Right lobe of liver (tissue), 4 donors: ENCODE measurements at regions not wholly inside any gene's neighbourhood (a gene's known extent, or its start where the extent isn't known, plus 50 kb on each side); places are given as distances from the start of the nearest gene placed in this dataset.

Experiments used
- POLR2A ChIP-seq: fragments of 450-650 bp; IDR thresholded peaks from one replicate; pipeline ENCODE4 v1.6.1; 2017; ENCODE audit warnings: antibody characterized with exemption, mild to moderate bottlenecking
- TF ChIP-seq, protein P1 (sequence below), 4 donors: fragments of 200-600 bp in 3 of 4; fragments of 450-650 bp in 1 of 4; IDR thresholded peaks; one replicate each; pipeline versions ENCODE4 v1.5.1 to v1.8.0; 2016 to 2022; ENCODE audit warnings: antibody characterized with exemption in 4 of 4, mild to moderate bottlenecking in 2 of 4
- donor health status: DM: no; HTN: no; CAD: no.
- donor health status: DM: no; HTN: no; CAD: no.
- donor health status: DM: no; HTN: yes; CAD: no.

DNA sequence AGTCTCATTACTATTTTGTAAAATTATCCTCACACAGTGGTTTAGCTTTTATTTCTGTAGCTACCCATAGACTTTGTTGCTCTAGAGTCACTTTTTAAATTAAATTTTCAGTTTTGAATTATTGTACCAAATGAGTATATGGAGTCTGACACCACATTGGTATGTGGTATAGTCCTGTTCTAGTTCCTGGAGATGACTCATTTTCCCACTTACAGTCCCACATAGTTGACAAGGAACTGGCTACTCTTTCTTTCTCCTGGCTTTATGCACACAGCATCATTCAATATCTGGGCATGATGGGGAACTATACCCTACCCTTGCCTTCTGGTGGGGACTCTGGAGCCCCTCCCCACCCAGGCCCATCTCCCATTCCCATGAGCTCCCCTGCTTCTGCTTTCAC lies 92.6 kb upstream of the RAB11FIP2 start:
- TF ChIP-seq, protein P1, sequence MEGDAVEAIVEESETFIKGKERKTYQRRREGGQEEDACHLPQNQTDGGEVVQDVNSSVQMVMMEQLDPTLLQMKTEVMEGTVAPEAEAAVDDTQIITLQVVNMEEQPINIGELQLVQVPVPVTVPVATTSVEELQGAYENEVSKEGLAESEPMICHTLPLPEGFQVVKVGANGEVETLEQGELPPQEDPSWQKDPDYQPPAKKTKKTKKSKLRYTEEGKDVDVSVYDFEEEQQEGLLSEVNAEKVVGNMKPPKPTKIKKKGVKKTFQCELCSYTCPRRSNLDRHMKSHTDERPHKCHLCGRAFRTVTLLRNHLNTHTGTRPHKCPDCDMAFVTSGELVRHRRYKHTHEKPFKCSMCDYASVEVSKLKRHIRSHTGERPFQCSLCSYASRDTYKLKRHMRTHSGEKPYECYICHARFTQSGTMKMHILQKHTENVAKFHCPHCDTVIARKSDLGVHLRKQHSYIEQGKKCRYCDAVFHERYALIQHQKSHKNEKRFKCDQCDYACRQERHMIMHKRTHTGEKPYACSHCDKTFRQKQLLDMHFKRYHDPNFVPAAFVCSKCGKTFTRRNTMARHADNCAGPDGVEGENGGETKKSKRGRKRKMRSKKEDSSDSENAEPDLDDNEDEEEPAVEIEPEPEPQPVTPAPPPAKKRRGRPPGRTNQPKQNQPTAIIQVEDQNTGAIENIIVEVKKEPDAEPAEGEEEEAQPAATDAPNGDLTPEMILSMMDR (IDR thresholded peaks at IDR 0.05): no peak
- TF ChIP-seq POLR2A: no peak
